Body of pancreas (tissue), 4 donors: ENCODE measurements at regions not wholly inside any gene's neighbourhood (a gene's known extent, or its start where the extent isn't known, plus 50 kb on each side); places are given as distances from the start of the nearest gene placed in this dataset.

Source experiments
- CTCF ChIP-seq, 7 experiments: fragments of 450-650 bp in 4 of 7; fragments of 200-600 bp in 3 of 7; sonication (generic) in 3 of 7; IDR thresholded peaks; one replicate each; pipeline ENCODE4 v1.5.1; 2016 to 2019; ENCODE audit warnings: antibody characterized with exemption in 7 of 7
- POLR2A ChIP-seq, 3 donors: fragments of 450-650 bp; IDR thresholded peaks; one replicate each; pipeline ENCODE4 v1.6.1; 2016; ENCODE audit warnings: antibody characterized with exemption in 3 of 3, mild to moderate bottlenecking in 2 of 3

GRCh38 chr17:71104225-71104624 lies 934.9 kb downstream of the KCNJ2 start:
- no peak for TF ChIP-seq POLR2A (IDR thresholded peaks at IDR 0.05)
- no peak for TF ChIP-seq CTCF (IDR thresholded peaks at IDR 0.05)
